Lower leg skin (tissue), 4 donors: ENCODE measurements at regions not wholly inside any gene's neighbourhood (a gene's known extent, or its start where the extent isn't known, plus 50 kb on each side); places are given as distances from the start of the nearest gene placed in this dataset.

Experiments
- DNase-seq, 2 donors: peaks; one replicate each; pipeline ENCODE4 v3.0.0-alpha.2; 2019; ENCODE audit warnings: low spot score in 2 of 2
- H3K4me3 ChIP-seq: fragments of 200-600 bp; sonication (generic); 2 replicates; pipeline ENCODE4 v1.5.1; 2017; ENCODE audit warnings: mild to moderate bottlenecking, low read depth; ENCODE audit not compliant: poor library complexity, severe bottlenecking
- CTCF ChIP-seq, 3 donors: fragments of 450-650 bp; IDR thresholded peaks; one replicate each; pipeline ENCODE4 v1.5.1; 2016; ENCODE audit warnings: antibody characterized with exemption in 3 of 3, mild to moderate bottlenecking in 3 of 3, moderate library complexity in 2 of 3
- POLR2A ChIP-seq, 2 donors: fragments of 450-650 bp; IDR thresholded peaks; one replicate each; pipeline ENCODE4 v1.6.1; 2016 to 2017; ENCODE audit warnings: antibody characterized with exemption in 2 of 2, mild to moderate bottlenecking in 1 of 2, moderate library complexity in 1 of 2
- WGBS, 2 donors: methylation state at CpG; one replicate each; pipeline ENCODE4 v1.1.5; 2018; 5-methylcytosine and 5-hydroxymethylcytosine counted together
- intact Hi-C: fragments of 100-400 bp; cut with DNase I; formaldehyde crosslinking; loops from one replicate; pipeline ENCODE4 v1.15.0; 2023; ENCODE audit warnings: low total_unique reads

- intact Hi-C loops, result no loop called here
- WGBS, 2 donors, result 88 to 94% methylated on average over 3 of the region's 3 CpGs
- no peak for TF ChIP-seq CTCF (IDR thresholded peaks at IDR 0.05)
- TF ChIP-seq POLR2A (IDR thresholded peaks at IDR 0.05), result no peak
- H3K4me3 ChIP-seq, result no peak overlapping the region
- no peak for DNase-seq
Measured at GRCh38 chr5:167254132-167254531, 1037.3 kb upstream of the WWC1 start.

- intact Hi-C loops, result no loop called here
- no peak overlapping the region for H3K4me3 ChIP-seq
- no peak for DNase-seq
- WGBS, 2 donors, result 35 to 39% methylated on average over 2 of the region's 2 CpGs
- TF ChIP-seq CTCF (IDR thresholded peaks at IDR 0.05) (no peak), POLR2A (IDR thresholded peaks at IDR 0.05) (no peak)
Measured at GRCh38 chr5:167255926-167256325, 1035.5 kb upstream of the WWC1 start.

DNA sequence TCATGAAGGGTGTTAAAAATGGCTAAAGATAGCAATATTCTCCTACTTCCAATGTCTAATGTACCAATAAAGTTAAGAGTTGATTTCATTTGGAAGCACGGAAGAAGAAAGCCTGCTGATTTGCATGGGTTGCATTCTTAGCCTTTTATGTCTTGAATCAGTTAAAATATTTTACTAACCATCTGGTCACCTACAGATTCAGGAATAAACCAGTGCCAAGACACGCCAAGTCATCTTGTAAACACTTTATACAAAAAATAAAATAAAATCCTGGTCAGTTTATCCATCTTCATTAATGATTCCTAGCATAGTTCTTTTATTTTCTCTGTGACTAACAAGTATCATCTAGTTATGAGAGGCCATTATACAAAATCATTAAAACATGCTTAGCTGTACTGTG is 1031.6 kb upstream of the WWC1 start:
- H3K4me3 ChIP-seq, result no peak overlapping the region
- TF ChIP-seq POLR2A (IDR thresholded peaks at IDR 0.05), result no peak
- TF ChIP-seq CTCF (IDR thresholded peaks at IDR 0.05), result no peak
- DNase-seq, result no peak
- intact Hi-C loops, result no loop called here
- whole genome bisulfite sequencing, 2 donors, result 70 to 81% methylated on average over 2 of the region's 2 CpGs

GRCh38 chr5:167261309-167262100 is 1029.9 kb upstream of the WWC1 start:
- TF ChIP-seq CTCF (IDR thresholded peaks at IDR 0.05) (no peak), POLR2A (IDR thresholded peaks at IDR 0.05) (no peak)
- H3K4me3 ChIP-seq, result no peak overlapping the region
- no peak for DNase-seq
- intact Hi-C loops, result no loop called here
- WGBS, 2 donors, result 83 to 84% methylated on average over 3 of the region's 3 CpGs

GRCh38 chr5:167263185-167263584 is 1028.3 kb upstream of the WWC1 start:
- no peak for TF ChIP-seq POLR2A (IDR thresholded peaks at IDR 0.05)
- no peak for TF ChIP-seq CTCF (IDR thresholded peaks at IDR 0.05)
- H3K4me3 ChIP-seq, result no peak overlapping the region
- intact Hi-C loops, result no loop called here
- no peak for DNase-seq
- 85 to 87% methylated on average over 4 of the region's 4 CpGs for WGBS, 2 donors

DNA sequence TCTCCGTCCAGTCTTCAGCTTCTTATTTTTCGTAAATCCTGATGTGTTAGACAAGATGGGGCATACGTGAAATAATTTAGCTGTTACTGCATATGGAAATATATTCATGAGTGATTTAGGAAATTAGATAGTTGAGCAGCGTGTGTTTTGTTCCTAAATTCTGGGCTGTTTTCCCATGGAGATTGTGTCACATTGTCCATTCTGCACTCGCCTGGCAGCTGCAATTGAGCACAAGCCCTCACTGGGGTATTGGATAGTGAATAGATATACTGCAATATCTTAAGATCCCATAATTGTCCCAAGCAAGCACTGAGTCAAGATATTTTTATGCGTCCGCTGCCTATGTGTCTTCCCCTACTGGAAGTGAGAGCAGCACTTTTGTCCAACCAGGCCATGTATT is 1027.1 kb upstream of the WWC1 start:
- TF ChIP-seq CTCF (IDR thresholded peaks at IDR 0.05) (no peak), POLR2A (IDR thresholded peaks at IDR 0.05) (no peak)
- no peak for DNase-seq
- no peak overlapping the region for H3K4me3 ChIP-seq
- 84 to 85% methylated on average over 7 of the region's 7 CpGs for WGBS, 2 donors
- intact Hi-C loops, result no loop called here
